Nephron progenitor cell (in vitro differentiated cells): ENCODE measurements at regions not wholly inside any gene's neighbourhood (a gene's known extent, or its start where the extent isn't known, plus 50 kb on each side); places are given as distances from the start of the nearest gene placed in this dataset.

ENCODE experiments used
- DNase-seq: peaks from one replicate; pipeline ENCODE4 v3.0.0; 2021
- H3K27ac Mint-ChIP-seq: 2 replicates; pipeline ENCODE4 v1.8.0; 2021; ENCODE audit warnings: mild to moderate bottlenecking, moderate library complexity, mixed read lengths
- H3K27me3 Mint-ChIP-seq: 2 replicates; pipeline ENCODE4 v1.8.0; 2021; ENCODE audit warnings: mild to moderate bottlenecking, low read depth, mixed read lengths; ENCODE audit not compliant: poor library complexity
- H3K36me3 Mint-ChIP-seq: 2 replicates; pipeline ENCODE4 v1.8.0; 2021; ENCODE audit warnings: low read depth, mixed read lengths
- H3K4me1 Mint-ChIP-seq: 2 replicates; pipeline ENCODE4 v1.8.0; 2021; ENCODE audit warnings: mixed read lengths
- H3K4me3 Mint-ChIP-seq: 2 replicates; pipeline ENCODE4 v1.8.0; 2021; ENCODE audit warnings: mild to moderate bottlenecking, moderate library complexity, mixed read lengths
- H3K9me3 Mint-ChIP-seq: 2 replicates; pipeline ENCODE4 v1.8.0; 2021; ENCODE audit warnings: mild to moderate bottlenecking, moderate library complexity, mixed read lengths
- TF ChIP-seq, protein P1 (sequence below): fragments of 200-600 bp; sonication (generic); IDR thresholded peaks from 2 replicates; pipeline ENCODE4 v1.5.0; 2021; ENCODE audit warnings: antibody characterized with exemption

DNA sequence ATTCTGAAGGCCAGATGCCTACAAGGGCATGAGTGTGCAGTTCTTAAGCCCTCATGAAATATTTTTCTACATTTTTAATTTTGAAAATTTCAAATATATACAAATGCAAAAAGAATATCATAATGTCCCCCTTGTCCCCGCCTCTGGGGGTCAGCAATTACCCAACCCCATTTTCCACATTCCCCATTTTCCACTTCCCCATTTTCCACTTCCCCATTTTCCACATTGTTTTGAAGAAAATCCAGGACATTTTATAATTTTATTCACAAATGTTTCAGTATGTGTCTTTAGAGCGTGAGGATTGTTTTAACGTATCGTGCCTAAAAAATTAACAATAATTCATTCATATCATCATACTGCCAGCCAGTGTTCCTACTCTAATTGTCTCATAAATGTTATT, 403.6 kb upstream of the RAB6C start:
- no peaks in the 10 kb centered on the region for H3K36me3 Mint-ChIP-seq
- H3K27ac Mint-ChIP-seq, result no peak overlapping the region
- peaks cover 35% of the 10 kb centered on the region for H3K9me3 Mint-ChIP-seq
- H3K4me3 Mint-ChIP-seq, result no peak overlapping the region
- peaks cover 4% of the 10 kb centered on the region for H3K27me3 Mint-ChIP-seq
- no peaks in the 10 kb centered on the region for H3K4me1 Mint-ChIP-seq
- DNase-seq, result no peak
- TF ChIP-seq, protein P1, sequence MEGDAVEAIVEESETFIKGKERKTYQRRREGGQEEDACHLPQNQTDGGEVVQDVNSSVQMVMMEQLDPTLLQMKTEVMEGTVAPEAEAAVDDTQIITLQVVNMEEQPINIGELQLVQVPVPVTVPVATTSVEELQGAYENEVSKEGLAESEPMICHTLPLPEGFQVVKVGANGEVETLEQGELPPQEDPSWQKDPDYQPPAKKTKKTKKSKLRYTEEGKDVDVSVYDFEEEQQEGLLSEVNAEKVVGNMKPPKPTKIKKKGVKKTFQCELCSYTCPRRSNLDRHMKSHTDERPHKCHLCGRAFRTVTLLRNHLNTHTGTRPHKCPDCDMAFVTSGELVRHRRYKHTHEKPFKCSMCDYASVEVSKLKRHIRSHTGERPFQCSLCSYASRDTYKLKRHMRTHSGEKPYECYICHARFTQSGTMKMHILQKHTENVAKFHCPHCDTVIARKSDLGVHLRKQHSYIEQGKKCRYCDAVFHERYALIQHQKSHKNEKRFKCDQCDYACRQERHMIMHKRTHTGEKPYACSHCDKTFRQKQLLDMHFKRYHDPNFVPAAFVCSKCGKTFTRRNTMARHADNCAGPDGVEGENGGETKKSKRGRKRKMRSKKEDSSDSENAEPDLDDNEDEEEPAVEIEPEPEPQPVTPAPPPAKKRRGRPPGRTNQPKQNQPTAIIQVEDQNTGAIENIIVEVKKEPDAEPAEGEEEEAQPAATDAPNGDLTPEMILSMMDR, result no peak

DNA sequence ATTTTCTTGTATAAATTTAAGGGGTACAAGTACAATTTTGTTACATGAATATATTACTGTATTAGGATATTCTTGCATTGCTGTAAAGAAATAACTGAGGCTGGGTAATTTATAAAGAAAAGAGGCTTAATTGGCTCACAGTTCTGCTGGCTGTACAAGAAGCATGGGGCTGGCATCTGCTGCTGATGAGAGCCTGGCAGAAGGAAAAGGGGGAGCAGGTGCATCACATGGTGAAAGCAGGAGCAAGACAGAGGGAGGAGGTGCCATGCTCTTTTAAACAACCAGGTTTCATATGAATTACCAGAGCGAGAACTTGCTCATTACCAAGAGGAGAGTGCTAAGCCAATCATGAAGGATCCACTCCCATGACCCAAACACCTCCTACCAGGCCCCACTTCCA, 399.5 kb upstream of the RAB6C start:
- H3K27me3 Mint-ChIP-seq, result peaks cover 10% of the 10 kb centered on the region
- H3K9me3 Mint-ChIP-seq, result peaks cover 12% of the 10 kb centered on the region
- TF ChIP-seq, protein P1, result no peak
- no peaks in the 10 kb centered on the region for H3K4me1 Mint-ChIP-seq
- no peak overlapping the region for H3K4me3 Mint-ChIP-seq
- no peak overlapping the region for H3K27ac Mint-ChIP-seq
- no peaks in the 10 kb centered on the region for H3K36me3 Mint-ChIP-seq
- DNase-seq, result no peak

DNA sequence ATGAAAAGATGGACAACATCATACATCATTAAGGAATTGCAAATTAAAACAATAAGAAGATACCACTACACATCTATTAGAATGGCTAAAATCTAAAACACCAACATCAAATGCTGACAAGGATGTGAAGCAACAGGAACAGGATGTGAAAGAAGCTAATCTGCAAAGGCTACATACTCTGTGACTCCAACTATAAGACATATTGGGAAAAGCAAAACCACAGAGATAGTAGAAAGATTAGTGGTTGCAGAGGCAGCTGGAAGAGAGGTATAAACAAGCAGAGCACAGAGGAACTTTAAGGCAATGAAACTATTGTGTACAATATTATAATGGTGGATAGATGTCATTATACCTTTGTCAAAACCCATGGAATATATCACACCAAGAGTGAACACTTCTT, 393.7 kb upstream of the RAB6C start:
- DNase-seq, result no peak
- Mint-ChIP-seq H3K4me1 (no peaks in the 10 kb centered on the region), H3K27me3 (peaks cover 19% of the 10 kb centered on the region), H3K4me3 (no peak overlapping the region), H3K36me3 (no peaks in the 10 kb centered on the region), H3K27ac (no peak overlapping the region), H3K9me3 (peaks cover 12% of the 10 kb centered on the region)
- TF ChIP-seq, protein P1, result no peak

DNA sequence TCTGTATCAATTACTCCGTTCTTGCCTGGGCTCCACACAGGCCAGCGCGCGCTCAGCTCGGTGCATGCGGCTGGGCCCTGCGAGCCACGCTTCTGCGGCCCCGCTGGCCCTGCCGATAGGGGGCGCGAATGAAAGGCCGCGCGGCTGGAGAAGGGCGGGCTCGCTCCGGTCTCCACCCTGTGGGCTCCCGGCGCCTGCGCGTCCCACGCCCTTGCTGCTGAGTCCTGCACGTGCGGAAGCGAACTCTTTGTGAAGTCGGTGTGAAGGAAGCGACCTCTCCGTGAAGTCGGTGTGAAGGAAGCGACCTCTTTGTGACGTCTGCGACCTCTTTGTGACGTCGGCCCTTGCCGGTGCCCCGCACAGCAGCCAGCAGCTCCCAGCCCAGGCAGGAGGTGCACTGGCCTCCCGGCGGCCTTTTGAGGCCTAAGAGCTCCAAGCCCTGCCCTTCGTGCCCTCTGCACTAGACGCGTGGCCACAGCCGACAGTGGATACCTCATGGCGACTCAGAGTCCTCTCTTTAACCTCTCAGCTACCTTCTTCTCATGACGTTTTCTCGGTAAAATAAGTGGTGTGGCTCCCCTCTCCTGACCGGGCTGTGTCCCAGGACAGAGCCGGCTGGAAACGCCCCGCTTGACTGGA, 391.9 kb upstream of the RAB6C start:
- Mint-ChIP-seq H3K27me3 (peaks cover 9% of the 10 kb centered on the region), H3K4me1 (no peaks in the 10 kb centered on the region), H3K27ac (no peak overlapping the region), H3K36me3 (no peaks in the 10 kb centered on the region), H3K9me3 (peaks cover 1% of the 10 kb centered on the region), H3K4me3 (no peak overlapping the region)
- DNase-seq, result no peak
- TF ChIP-seq, protein P1, result no peak

DNA sequence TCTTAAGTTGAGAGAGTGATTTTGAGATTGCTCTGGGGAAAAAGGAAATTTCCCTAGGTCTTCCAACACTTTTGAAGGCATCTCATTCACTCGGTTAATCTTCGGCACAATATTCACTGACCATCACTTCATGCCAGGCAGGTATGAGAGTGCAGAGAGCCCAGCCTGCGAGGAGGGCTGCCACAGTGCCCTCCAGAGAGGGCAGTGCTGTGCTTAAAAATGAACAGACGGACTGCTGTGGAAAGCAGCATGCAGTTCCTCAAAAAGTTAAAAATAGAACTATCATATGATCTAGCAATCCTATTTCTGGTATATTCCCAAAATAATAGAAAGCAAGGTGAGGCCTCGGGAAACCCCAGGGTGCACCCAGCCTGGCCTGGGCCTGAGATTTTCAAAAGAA, 374.9 kb upstream of the RAB6C start:
- TF ChIP-seq, protein P1, result no peak
- Mint-ChIP-seq H3K36me3 (peaks cover 5% of the 10 kb centered on the region), H3K4me3 (no peak overlapping the region), H3K9me3 (peaks cover 29% of the 10 kb centered on the region), H3K27me3 (peaks cover 7% of the 10 kb centered on the region), H3K4me1 (no peaks in the 10 kb centered on the region), H3K27ac (no peak overlapping the region)
- DNase-seq, result no peak

DNA sequence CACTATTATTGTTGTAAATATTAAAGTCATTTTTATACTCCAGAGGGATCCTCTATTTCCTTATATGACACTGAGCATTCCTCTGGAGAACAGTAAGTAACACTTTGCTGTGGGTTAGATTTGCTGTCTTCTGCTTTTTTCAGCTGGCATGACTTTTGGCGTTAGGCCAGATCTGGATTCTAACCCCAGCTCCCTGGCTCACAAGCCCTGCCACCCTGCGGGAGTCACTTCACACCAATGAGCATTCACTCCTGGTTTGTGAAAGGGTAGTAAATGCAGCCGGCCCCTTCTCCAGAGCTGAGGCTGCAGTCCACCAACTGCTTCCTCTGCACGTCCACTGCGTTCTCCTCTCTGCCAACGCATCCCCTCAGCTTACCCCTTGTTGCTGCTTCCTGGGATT, 373.8 kb upstream of the RAB6C start:
- H3K27me3 Mint-ChIP-seq, result peaks cover 4% of the 10 kb centered on the region
- peak overlapping the region; percentile 69 for H3K27ac Mint-ChIP-seq
- peaks cover 5% of the 10 kb centered on the region for H3K36me3 Mint-ChIP-seq
- DNase-seq, result no peak
- no peak overlapping the region for H3K4me3 Mint-ChIP-seq
- H3K4me1 Mint-ChIP-seq, result no peaks in the 10 kb centered on the region
- TF ChIP-seq, protein P1, result no peak
- peaks cover 21% of the 10 kb centered on the region for H3K9me3 Mint-ChIP-seq
